MM.1S (cell line): ENCODE measurements at regions not wholly inside any gene's neighbourhood (a gene's known extent, or its start where the extent isn't known, plus 50 kb on each side); places are given as distances from the start of the nearest gene placed in this dataset.

ENCODE experiments used
- EZH2 ChIP-seq: fragments of 300-600 bp; sonication (generic); optimal IDR thresholded peaks from 2 replicates; pipeline ENCODE3; 2017; ENCODE audit warnings: low read depth, mild to moderate bottlenecking, antibody characterized with exemption, low read length, mixed read lengths
- EZH2phosphoT487 ChIP-seq: fragments of 300-600 bp; sonication (generic); IDR thresholded peaks from 2 replicates; pipeline ENCODE4 v1.6.1; 2018; ENCODE audit warnings: antibody characterized with exemption, low read length
- TF ChIP-seq, protein P1 (sequence below): fragments of 300-600 bp; sonication (generic); IDR thresholded peaks from 2 replicates; pipeline ENCODE4 v1.5.1; 2016; ENCODE audit warnings: antibody characterized with exemption, low read length, mixed read lengths

DNA sequence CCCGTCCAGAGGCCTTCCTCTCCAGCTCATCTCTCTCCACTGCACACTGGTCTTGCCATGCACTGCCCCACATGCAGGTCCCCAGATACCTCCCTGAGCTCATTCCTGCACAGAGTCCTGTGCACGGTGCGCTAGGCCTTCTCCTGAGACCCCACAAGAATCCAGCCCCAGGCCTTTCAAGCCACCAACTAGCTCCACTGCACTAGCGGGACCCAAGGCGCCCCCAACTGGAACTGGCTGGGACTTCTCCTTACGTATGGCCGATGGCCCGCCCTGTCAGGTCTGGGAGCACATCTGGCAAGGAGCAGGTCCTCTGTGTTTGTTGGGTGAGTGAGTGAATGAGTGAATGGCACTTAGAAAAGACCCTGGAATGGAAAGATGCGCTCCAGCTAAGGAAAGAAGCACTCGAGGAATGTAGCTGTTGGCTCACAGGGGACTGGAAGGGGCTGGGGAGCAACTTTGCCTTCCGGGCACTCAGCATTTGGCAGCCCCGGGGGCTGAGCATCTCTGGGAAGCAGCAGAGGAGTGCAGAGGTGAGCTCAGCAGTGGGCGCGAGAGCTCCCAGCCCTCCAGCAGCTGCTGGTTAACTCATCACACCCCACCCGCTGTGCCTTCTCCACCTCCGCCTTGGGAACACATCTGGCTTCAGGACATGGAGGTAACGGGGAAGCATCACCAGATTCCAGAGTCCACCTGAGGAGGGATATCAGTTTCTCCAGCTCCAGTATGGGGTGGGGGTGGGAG lies 223.1 kb downstream of the GLI2 start:
- TF ChIP-seq, protein P1, sequence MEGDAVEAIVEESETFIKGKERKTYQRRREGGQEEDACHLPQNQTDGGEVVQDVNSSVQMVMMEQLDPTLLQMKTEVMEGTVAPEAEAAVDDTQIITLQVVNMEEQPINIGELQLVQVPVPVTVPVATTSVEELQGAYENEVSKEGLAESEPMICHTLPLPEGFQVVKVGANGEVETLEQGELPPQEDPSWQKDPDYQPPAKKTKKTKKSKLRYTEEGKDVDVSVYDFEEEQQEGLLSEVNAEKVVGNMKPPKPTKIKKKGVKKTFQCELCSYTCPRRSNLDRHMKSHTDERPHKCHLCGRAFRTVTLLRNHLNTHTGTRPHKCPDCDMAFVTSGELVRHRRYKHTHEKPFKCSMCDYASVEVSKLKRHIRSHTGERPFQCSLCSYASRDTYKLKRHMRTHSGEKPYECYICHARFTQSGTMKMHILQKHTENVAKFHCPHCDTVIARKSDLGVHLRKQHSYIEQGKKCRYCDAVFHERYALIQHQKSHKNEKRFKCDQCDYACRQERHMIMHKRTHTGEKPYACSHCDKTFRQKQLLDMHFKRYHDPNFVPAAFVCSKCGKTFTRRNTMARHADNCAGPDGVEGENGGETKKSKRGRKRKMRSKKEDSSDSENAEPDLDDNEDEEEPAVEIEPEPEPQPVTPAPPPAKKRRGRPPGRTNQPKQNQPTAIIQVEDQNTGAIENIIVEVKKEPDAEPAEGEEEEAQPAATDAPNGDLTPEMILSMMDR, result no peak
- TF ChIP-seq EZH2, result no peak
- TF ChIP-seq EZH2phosphoT487, result no peak
